ENCODE measurements at regions not wholly inside any gene's neighbourhood (a gene's known extent, or its start where the extent isn't known, plus 50 kb on each side); places are given as distances from the start of the nearest gene placed in this dataset.

GRCh38 chr21:39083377-39084008 lies 99.8 kb downstream of the PSMG1 start:
- Histone ChIP-seq H3K56ac (ENCODE audit: insufficient read length, low read depth, low read length) (no peak overlapping the region), H2AK5ac (ENCODE audit: insufficient read length, low read length) (no peak overlapping the region), H3K9ac (ENCODE audit: extremely low read depth, insufficient read length, low read length) (no peak overlapping the region), H4K5ac (ENCODE audit: insufficient read length, low read depth, low read length) (no peak overlapping the region), H4K8ac (replicated peaks; ENCODE audit: insufficient read length, low read depth, low read length) (no peak overlapping the region), H3T11ph (ENCODE audit: low read length) (no peak overlapping the region), H3K27ac (ENCODE audit: insufficient read length, low read depth, low read length) (no peak overlapping the region), H3K23ac (ENCODE audit: insufficient read length, low read depth, low read length) (no peak overlapping the region), H3K79me1 (ENCODE audit: insufficient read depth, low read depth, low read length, poor library complexity, severe bottlenecking) (no peaks in the 10 kb centered on the region), H3K4me1 (ENCODE audit: insufficient read depth, low read length) (peaks cover 8% of the 10 kb centered on the region; the same call in 1 of the 2 replicates), H3K9me3 (ENCODE audit: control insufficient read depth, low read depth, low read length) (no peaks in the 10 kb centered on the region), H2BK120ac (ENCODE audit: low read depth, low read length, poor library complexity, severe bottlenecking) (no peak overlapping the region), H3K79me2 (ENCODE audit: insufficient read depth, low read length) (no peaks in the 10 kb centered on the region), H3K4me2 (ENCODE audit: insufficient read depth, insufficient read length, low read length) (peak overlapping the region; percentile 1), H3K4ac (ENCODE audit: low read depth, low read length) (no peak overlapping the region), H2BK5ac (ENCODE audit: insufficient read length, low read length) (no peak overlapping the region), H4K20me1 (ENCODE audit: control insufficient read depth, insufficient read depth, insufficient read length) (no peaks in the 10 kb centered on the region), H4K91ac (ENCODE audit: insufficient read length, low read depth, low read length) (no peak overlapping the region), H3K18ac (ENCODE audit: insufficient read length, low read depth, low read length) (no peak overlapping the region), H2BK20ac (ENCODE audit: low read depth, low read length, poor library complexity, severe bottlenecking) (no peak overlapping the region), H2BK12ac (ENCODE audit: insufficient read length, low read depth, low read length) (peak overlapping the region; percentile 33), H2AFZ (ENCODE audit: low read length) (no peak overlapping the region), H2BK15ac (ENCODE audit: low read depth, low read length) (no peak overlapping the region), H3K23me2 (ENCODE audit: insufficient read length, low read depth, low read length, poor library complexity, severe bottlenecking) (no peaks in the 10 kb centered on the region), H3K14ac (ENCODE audit: insufficient read depth, low read length) (no peak overlapping the region), H3K27me3 (ENCODE audit: insufficient read depth, low read length) (no peaks in the 10 kb centered on the region)
- H3K27ac Mint-ChIP-seq, result peak overlapping the region in 2 of 3 experiments; percentile 24 to 44; a peak in 2 of 7 replicates
- no peak overlapping the region for H3K4me3 Mint-ChIP-seq
- DNase-seq, result no peak
- TF ChIP-seq CTCF (conservative IDR thresholded peaks at IDR 0.05), result no peak
- H3K4me1 Mint-ChIP-seq, result peaks cover 19 to 26% of the 10 kb centered on the region in 2 experiments
- no peaks in the 10 kb centered on the region; a peak in 1 of 7 replicates for H3K36me3 Mint-ChIP-seq (ENCODE audit: insufficient read depth in 1 of 3, low read depth in 3 of 3)
- H3K27me3 Mint-ChIP-seq (ENCODE audit: low read depth), result peaks cover 19% of the 10 kb centered on the region
- no peaks in the 10 kb centered on the region; a peak in 2 of 5 replicates for H3K9me3 Mint-ChIP-seq
- WGBS (ENCODE audit: extremely low coverage, insufficient read length, low lambda C conversion rate), result no CpG with 5 or more reads among the region's 11 CpGs
